Activated naive CD4-positive, alpha-beta T cell treated with anti-CD3 and anti-CD28 coated beads, Interleukin-2, amount 10 ng/mL, durations not matched to agents 7 days and 5 days (primary cell): ENCODE measurements at regions not wholly inside any gene's neighbourhood (a gene's known extent, or its start where the extent isn't known, plus 50 kb on each side); places are given as distances from the start of the nearest gene placed in this dataset.
"Not testable (repeated sequence)": the region's sequence is repeated elsewhere in the genome, so short reads cannot be mapped to it uniquely, and the experiment has no call there.

ENCODE experiments used
- CTCF ChIA-PET: fragments of 350-600 bp; sonication (Branson Sonifier 250); formaldehyde crosslinking; loops from one replicate; lab custom pipeline; 2021; ENCODE audit warnings: antibody characterized with exemption; lab: Charles Lee
- DNase-seq: peaks from one replicate; pipeline ENCODE4 v3.0.0-alpha.2; 2020
- H3K27ac Mint-ChIP-seq: one replicate; pipeline ENCODE4 v1.8.0; 2021; ENCODE audit warnings: mild to moderate bottlenecking, moderate library complexity, mixed read lengths
- H3K27me3 Mint-ChIP-seq: one replicate; pipeline ENCODE4 v1.8.0; 2021; ENCODE audit warnings: mild to moderate bottlenecking, mixed read lengths
- H3K36me3 Mint-ChIP-seq: one replicate; pipeline ENCODE4 v1.8.0; 2021; ENCODE audit warnings: mixed read lengths
- H3K4me1 Mint-ChIP-seq: one replicate; pipeline ENCODE4 v1.8.0; 2021; ENCODE audit warnings: mixed read lengths
- H3K4me3 Mint-ChIP-seq: one replicate; pipeline ENCODE4 v1.8.0; 2021; ENCODE audit warnings: mild to moderate bottlenecking, moderate library complexity, mixed read lengths
- H3K9me3 Mint-ChIP-seq: one replicate; pipeline ENCODE4 v1.8.0; 2021; ENCODE audit warnings: mixed read lengths

DNA sequence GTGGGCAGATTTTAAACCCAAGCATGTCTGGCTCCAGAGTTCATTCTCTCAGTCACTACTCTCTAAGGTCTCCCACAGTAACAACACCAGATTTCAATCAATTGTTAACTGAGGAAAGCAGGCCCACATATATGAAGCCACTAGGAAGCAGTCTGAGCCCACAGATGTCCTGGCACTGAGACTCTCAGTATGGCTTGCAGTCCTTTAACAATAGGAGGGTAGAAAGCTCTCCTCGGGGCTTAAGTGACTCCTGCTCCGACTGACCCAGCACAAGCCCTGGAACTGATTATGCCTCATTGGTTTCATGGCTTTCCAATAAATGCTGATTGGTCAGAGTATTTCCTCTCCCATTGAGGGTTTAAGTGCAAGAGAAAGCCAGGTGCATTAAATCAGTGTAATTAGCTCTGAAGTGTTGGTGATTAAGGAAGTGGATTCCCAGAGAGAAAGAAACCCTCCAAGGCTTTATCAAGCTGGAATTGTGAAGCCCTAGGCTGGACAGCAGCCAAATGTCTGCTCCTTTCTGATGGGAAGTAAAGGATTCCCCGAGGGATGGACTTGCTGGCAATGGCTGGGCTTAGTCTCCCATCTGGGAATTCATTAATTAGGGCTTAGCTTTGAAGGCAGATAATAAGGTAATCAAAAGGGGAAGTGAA, 76.6 kb upstream of the PROKR2 start:
- H3K4me1 Mint-ChIP-seq, result no peaks in the 10 kb centered on the region
- H3K27me3 Mint-ChIP-seq, result peaks cover 8% of the 10 kb centered on the region
- no peak overlapping the region for H3K4me3 Mint-ChIP-seq
- DNase-seq, result no peak
- H3K36me3 Mint-ChIP-seq, result no peaks in the 10 kb centered on the region
- CTCF ChIA-PET, result no interaction called here
- no peaks in the 10 kb centered on the region for H3K9me3 Mint-ChIP-seq
- H3K27ac Mint-ChIP-seq, result no peak overlapping the region

DNA sequence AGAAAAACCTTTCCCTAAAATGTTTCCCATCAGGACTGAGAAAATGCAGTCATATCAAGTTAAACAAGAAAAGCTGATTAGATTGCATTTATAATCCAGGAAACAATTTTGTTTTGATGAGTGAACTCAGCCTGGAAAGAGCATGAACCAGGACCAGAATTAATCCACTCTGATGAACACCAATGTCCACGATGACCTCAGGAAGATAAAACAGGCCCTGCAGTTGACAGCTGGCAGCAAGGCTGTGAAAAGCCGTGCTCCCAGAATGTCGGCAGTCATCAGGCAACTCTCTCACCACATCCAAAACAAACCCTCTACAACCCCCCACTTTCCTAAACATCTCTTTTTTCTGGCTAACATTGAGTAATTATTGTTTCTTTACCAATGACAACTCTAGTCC, 74.0 kb upstream of the PROKR2 start:
- Mint-ChIP-seq H3K9me3 (no peaks in the 10 kb centered on the region), H3K27me3 (peaks cover 4% of the 10 kb centered on the region), H3K36me3 (no peaks in the 10 kb centered on the region), H3K4me1 (no peaks in the 10 kb centered on the region), H3K4me3 (no peak overlapping the region), H3K27ac (no peak overlapping the region)
- CTCF ChIA-PET, result no interaction called here
- no peak for DNase-seq

DNA sequence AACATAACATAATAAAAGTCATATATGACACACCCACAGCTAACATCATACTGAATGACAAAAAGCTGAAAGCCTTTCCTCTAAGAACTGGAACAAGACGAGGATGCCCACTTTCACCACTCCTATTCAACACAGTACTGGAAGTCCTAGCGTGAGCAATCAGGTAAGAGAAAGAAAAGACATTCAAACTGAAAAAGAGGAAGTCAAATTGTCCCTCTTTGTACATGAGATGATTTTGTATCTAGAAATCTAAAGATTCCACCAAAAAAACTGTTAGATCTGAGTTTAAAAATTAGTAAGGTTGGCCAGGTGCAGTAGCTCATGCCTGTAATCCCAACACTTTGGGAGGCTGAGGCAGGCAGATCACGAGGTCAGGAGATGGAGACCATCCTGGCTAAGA, 70.1 kb upstream of the PROKR2 start:
- H3K4me3 Mint-ChIP-seq, H3K36me3 Mint-ChIP-seq, H3K27ac Mint-ChIP-seq, DNase-seq, H3K27me3 Mint-ChIP-seq, H3K4me1 Mint-ChIP-seq, CTCF ChIA-PET, H3K9me3 Mint-ChIP-seq: not testable (repeated sequence)

DNA sequence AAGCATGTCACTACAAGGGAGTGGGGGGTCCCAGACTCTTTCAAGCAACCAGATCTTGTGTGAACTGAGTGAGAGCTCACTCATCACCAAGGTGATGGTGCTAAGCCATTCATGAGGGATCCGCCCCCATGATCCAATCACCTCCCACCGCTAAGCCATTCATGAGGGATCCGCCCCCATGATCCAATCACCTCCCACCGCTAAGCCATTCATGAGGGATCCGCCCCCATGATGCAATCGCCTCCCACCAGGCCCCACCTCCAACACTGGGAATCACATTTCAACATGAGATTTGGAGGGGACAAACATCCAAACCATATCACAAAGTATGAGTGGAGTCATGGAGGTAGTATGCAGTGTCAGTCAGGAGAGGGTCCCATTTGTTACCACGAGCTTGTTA, 64.8 kb upstream of the PROKR2 start:
- H3K9me3 Mint-ChIP-seq, H3K4me1 Mint-ChIP-seq, H3K4me3 Mint-ChIP-seq, H3K27ac Mint-ChIP-seq, H3K27me3 Mint-ChIP-seq, DNase-seq, H3K36me3 Mint-ChIP-seq: not testable (repeated sequence)
- CTCF ChIA-PET, result interaction anchor here (1.3 kb wide), 1 partner anchor 15 kb away, joined by 3 read pairs; no protein-coding TSS in a partner anchor

DNA sequence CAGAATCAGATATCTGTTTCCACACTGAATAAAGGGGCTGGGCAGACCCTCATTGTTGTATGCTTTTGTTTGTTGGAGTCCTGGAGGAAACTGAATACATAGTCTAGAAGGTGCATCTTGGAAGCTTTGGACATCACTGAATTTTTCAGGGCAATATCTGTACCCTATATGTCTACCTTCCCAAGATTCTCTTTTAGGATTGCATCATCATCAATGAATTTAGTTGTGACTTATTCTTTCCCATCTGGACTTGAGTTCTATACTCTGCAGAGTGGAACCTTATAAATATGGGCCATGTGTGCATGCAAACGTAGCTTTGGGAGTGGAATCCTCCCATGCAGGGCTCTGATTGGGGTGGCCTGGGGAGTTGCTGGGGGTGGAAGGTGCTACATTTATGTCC, 60.7 kb upstream of the PROKR2 start:
- CTCF ChIA-PET, result no interaction called here
- no peak for DNase-seq
- no peak overlapping the region for H3K4me3 Mint-ChIP-seq
- H3K36me3 Mint-ChIP-seq, result no peaks in the 10 kb centered on the region
- peaks cover 3% of the 10 kb centered on the region for H3K27me3 Mint-ChIP-seq
- H3K4me1 Mint-ChIP-seq, result no peaks in the 10 kb centered on the region
- H3K9me3 Mint-ChIP-seq, result no peaks in the 10 kb centered on the region
- no peak overlapping the region for H3K27ac Mint-ChIP-seq

DNA sequence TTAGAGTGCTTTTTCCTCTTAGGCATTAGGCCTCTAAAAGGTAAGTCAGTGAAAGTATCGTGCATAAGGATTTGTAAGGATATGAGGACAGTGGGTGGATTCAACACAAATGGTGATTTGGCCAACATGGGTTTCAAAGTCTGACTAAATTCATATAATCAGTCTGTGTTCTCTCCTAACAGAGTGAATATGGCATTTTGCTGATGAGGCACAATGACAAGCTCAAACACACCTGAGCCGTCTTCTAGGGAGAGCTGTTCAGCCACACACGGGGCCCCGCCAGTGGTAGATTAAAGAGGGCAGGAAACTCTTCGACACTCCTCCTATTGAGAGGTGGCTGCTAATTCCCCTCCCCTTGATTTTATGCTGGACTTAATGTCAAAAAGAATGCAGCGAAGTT, 59.5 kb upstream of the PROKR2 start:
- no peak for DNase-seq
- no peaks in the 10 kb centered on the region for H3K4me1 Mint-ChIP-seq
- H3K27ac Mint-ChIP-seq, result no peak overlapping the region
- H3K4me3 Mint-ChIP-seq, result no peak overlapping the region
- H3K36me3 Mint-ChIP-seq, result no peaks in the 10 kb centered on the region
- CTCF ChIA-PET, result no interaction called here
- H3K9me3 Mint-ChIP-seq, result no peaks in the 10 kb centered on the region
- peaks cover 7% of the 10 kb centered on the region for H3K27me3 Mint-ChIP-seq

DNA sequence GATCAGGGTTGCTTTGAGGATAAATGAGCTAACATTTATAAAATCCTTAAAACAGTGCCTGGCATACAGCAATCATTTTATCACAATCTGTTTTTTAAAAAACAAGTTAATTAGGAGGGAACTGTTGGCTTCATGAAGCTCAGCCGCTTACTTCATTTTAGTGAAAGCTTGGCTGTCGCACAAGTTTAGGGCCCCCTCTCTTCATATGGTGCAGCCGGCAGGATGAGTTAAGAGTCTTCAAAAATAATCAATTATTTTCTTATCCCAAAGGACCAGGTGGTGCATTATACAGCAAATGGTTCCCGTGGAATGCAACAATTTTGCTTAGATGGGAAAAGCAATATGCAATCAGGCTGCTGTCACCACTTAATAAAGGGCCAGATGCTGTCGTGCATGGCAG, 57.4 kb upstream of the PROKR2 start:
- Mint-ChIP-seq H3K4me1 (no peaks in the 10 kb centered on the region), H3K27ac (no peak overlapping the region), H3K9me3 (no peaks in the 10 kb centered on the region), H3K36me3 (no peaks in the 10 kb centered on the region), H3K4me3 (no peak overlapping the region), H3K27me3 (peaks cover 7% of the 10 kb centered on the region)
- CTCF ChIA-PET, result no interaction called here
- no peak for DNase-seq

DNA sequence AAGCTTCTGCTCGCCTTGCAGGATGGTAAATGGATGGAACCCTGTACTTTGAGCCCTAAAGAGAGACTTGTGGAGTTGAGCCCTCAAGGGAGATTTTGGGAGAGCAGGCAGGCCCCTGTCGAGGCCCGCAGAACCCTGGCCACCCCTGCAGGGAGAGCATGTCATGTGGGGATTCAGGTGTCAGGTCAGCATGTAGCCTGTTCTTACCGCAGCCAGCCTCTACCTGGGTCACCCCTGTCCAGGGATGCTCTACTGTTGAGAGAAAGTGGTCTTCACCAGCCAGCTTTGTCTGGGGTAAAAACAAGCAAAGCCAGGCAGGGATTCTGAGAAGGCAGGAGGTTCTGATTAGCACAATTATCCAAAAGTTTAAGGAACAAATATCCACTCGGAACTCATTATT, 55.6 kb upstream of the PROKR2 start:
- CTCF ChIA-PET, result interaction anchor here (1.2 kb wide), 1 partner anchor 31 kb away, joined by 4 read pairs; no protein-coding TSS in a partner anchor
- no peaks in the 10 kb centered on the region for H3K9me3 Mint-ChIP-seq
- H3K27me3 Mint-ChIP-seq, result peaks cover 7% of the 10 kb centered on the region

DNA sequence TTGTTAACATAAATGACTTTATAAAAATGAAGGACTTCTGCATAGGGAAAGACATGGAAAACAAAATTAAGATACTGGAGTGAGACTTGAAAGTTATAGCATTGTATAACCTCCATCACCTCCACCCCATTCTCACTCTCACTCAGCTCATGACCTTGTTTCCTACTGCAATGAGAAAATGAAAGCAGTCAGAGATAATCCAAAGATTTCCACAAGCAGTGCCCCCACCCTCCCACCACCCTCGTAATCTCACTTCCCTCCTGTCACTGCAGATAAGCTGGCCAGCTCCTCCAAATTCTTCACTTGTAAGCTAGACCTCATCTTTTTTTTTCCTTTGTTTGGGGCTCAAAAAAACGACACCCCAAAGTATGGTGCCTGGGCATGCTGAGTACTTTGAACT, 52.9 kb upstream of the PROKR2 start:
- peaks cover 7% of the 10 kb centered on the region for H3K27me3 Mint-ChIP-seq
- no peak overlapping the region for H3K4me3 Mint-ChIP-seq
- H3K9me3 Mint-ChIP-seq, result no peaks in the 10 kb centered on the region
- DNase-seq, result no peak
- no peaks in the 10 kb centered on the region for H3K4me1 Mint-ChIP-seq
- no peak overlapping the region for H3K27ac Mint-ChIP-seq
- H3K36me3 Mint-ChIP-seq, result no peaks in the 10 kb centered on the region
- CTCF ChIA-PET, result no interaction called here

More for the DNA sequence above, 55.6 kb upstream of the PROKR2 start:
- H3K36me3 Mint-ChIP-seq, result no peaks in the 10 kb centered on the region
- no peak overlapping the region for H3K27ac Mint-ChIP-seq
- no peaks in the 10 kb centered on the region for H3K4me1 Mint-ChIP-seq
- H3K4me3 Mint-ChIP-seq, result no peak overlapping the region
- no peak for DNase-seq
